Heart right ventricle (tissue), 16 donors: ENCODE measurements at regions not wholly inside any gene's neighbourhood (a gene's known extent, or its start where the extent isn't known, plus 50 kb on each side); places are given as distances from the start of the nearest gene placed in this dataset.

Experiments used
- ATAC-seq, 8 donors: fragments of 200-7000 bp; cut with Tn5 transposase; one replicate each; pipeline ENCODE4 v1.9.1; 2020; ENCODE audit warnings: mild to moderate bottlenecking in 8 of 8, moderate library complexity in 8 of 8, moderate number of reproducible peaks in 1 of 8
- DNase-seq, 2 donors: peaks; one replicate each; pipeline ENCODE4 v3.0.0-alpha.2; 2020
- H3K27ac ChIP-seq, 10 donors: fragments of 200-600 bp; sonication (generic) in 2 of 10; one replicate each; pipeline versions ENCODE4 v1.5.0 to v1.8.0; 2020 to 2022; ENCODE audit warnings: mild to moderate bottlenecking in 3 of 10
- H3K27me3 ChIP-seq, 7 donors: fragments of 200-600 bp; one replicate each; pipeline ENCODE4 v1.8.0; 2021 to 2022; ENCODE audit warnings: mild to moderate bottlenecking in 2 of 7
- H3K36me3 ChIP-seq, 9 donors: fragments of 200-600 bp; sonication (generic) in 1 of 9; one replicate each; pipeline versions ENCODE4 v1.5.0 to v1.8.0; 2020 to 2022; ENCODE audit warnings: mild to moderate bottlenecking in 2 of 9
- H3K4me1 ChIP-seq, 9 donors: fragments of 200-600 bp; sonication (generic) in 1 of 9; one replicate each; pipeline versions ENCODE4 v1.5.0 to v1.8.0; 2020 to 2022; ENCODE audit warnings: mild to moderate bottlenecking in 4 of 9
- H3K4me3 ChIP-seq, 10 donors: fragments of 200-600 bp; sonication (generic) in 2 of 10; one replicate each; pipeline versions ENCODE4 v1.5.0 to v1.8.0; 2020 to 2022; ENCODE audit warnings: mild to moderate bottlenecking in 7 of 10, moderate library complexity in 2 of 10
- H3K9me3 ChIP-seq, 11 donors: fragments of 200-600 bp in 10 of 11; sonication (generic) in 2 of 11; one replicate each; pipeline versions ENCODE4 v1.5.0 to v1.8.0; 2013 to 2022; ENCODE audit warnings: mild to moderate bottlenecking in 2 of 11, control low read depth in 1 of 11, moderate library complexity in 1 of 11
- CTCF ChIP-seq, 9 donors: fragments of 200-600 bp; sonication (generic) in 2 of 9; IDR thresholded peaks; one replicate each; pipeline versions ENCODE4 v1.5.0 to v1.8.0; 2021 to 2022; ENCODE audit warnings: antibody characterized with exemption in 9 of 9, mild to moderate bottlenecking in 5 of 9, moderate library complexity in 1 of 9
- WGBS, 2 donors: extraction: QIAGEN DNeasy Blood & Tissue Kit; methylation state at CpG; one replicate each; pipeline ENCODE4 v1.1.7; 2013; ENCODE audit warnings: inconsistent platforms in 1 of 2; 5-methylcytosine and 5-hydroxymethylcytosine counted together
- intact Hi-C, 10 donors: fragments of 100-400 bp; cut with DNase I; formaldehyde crosslinking; loops; one replicate each; pipeline versions ENCODE4 v1.11.1 to v1.14.2; 2022
- donor health status: Arrhythmogenic right ventricular cardiomyopathy.
- donor health status: ischemic (EF 13 %, LVEDD 7.1; RV severe dilation, severe dysfunction).
- donor health status: healthy with polysubstance abuse.
- donor health status: DM: no; HTN: yes; CAD: no.
- donor health status: DM: no; HTN: no; CAD: no.
- donor health status: ischemic (EF 25% LVEDD 6.9; RV normal size, moderate dysfunction).
- donor health status: ischemic (EF 25% LVEDD 5.7; RV mildly dilated, moderate dysfunction).
- donor health status: healthy.
- donor health status: DM: yes; HTN: yes; CAD: no.
- donor health status: Ischemic cardiomyopathy.
- donor health status: ischemic (EF 35%, LVEDD 5.7; RV mildly dilated, moderate dysfunction).
- donor health status: nonischemic (EF 11% LVEDD 7.7; RV severe dilation, severe dysfunction).
- donor health status: DM: yes; HTN: yes; CAD: no.
- donor health status: PGD.
- donor health status: ischemic (EF 29% LVEDD 5.4; RV normal size, mild dysfunction).
- donor health status: nonischemic (EF 23%, LVEDD 6.1; RV moderate dilation, normal function).

GRCh38 chr2:147647816-147648215, 197.0 kb upstream of the ACVR2A start:
- no peaks in the 10 kb centered on the region for H3K9me3 ChIP-seq
- H3K36me3 ChIP-seq, result no peaks in the 10 kb centered on the region
- H3K27ac ChIP-seq, result no peak overlapping the region
- WGBS, 2 donors, result 93% methylated on average over 3 of the region's 3 CpGs
- ATAC-seq (no peak), DNase-seq (no peak)
- H3K4me1 ChIP-seq, result no peaks in the 10 kb centered on the region
- no peak overlapping the region for H3K4me3 ChIP-seq
- peaks cover 0 to 3% (median 0%) of the 10 kb centered on the region in 7 donors for H3K27me3 ChIP-seq
- intact Hi-C loops, result loop anchor here in 1 of 10 donors (5.0 kb wide), 1 partner anchor 1689 kb away; no protein-coding TSS in a partner anchor
- TF ChIP-seq CTCF (IDR thresholded peaks at IDR 0.05), result no peak

GRCh38 chr2:147646818-147647468, 197.9 kb upstream of the ACVR2A start:
- Histone ChIP-seq H3K27me3 (peaks cover 0 to under 1% (median 0%) of the 10 kb centered on the region in 7 donors), H3K9me3 (no peaks in the 10 kb centered on the region), H3K27ac (no peak overlapping the region), H3K4me1 (no peaks in the 10 kb centered on the region), H3K36me3 (no peaks in the 10 kb centered on the region), H3K4me3 (no peak overlapping the region)
- WGBS, 2 donors, result 88 to 90% methylated on average over 7 of the region's 7 CpGs
- intact Hi-C loops, result loop anchor here in 1 of 10 donors (5.0 kb wide), 1 partner anchor 1690 kb away; no protein-coding TSS in a partner anchor
- ATAC-seq (no peak), DNase-seq (no peak)
- TF ChIP-seq CTCF (IDR thresholded peaks at IDR 0.05), result no peak

GRCh38 chr2:147644491-147644890, 200.3 kb upstream of the ACVR2A start:
- intact Hi-C loops, result no loop called here
- no peak for TF ChIP-seq CTCF (IDR thresholded peaks at IDR 0.05)
- Histone ChIP-seq H3K4me1 (no peaks in the 10 kb centered on the region), H3K4me3 (no peak overlapping the region), H3K27ac (no peak overlapping the region), H3K36me3 (no peaks in the 10 kb centered on the region), H3K27me3 (peaks cover 0 to 4% (median 0%) of the 10 kb centered on the region in 7 donors), H3K9me3 (peaks cover 0 to 3% (median 0%) of the 10 kb centered on the region in 11 donors)
- ATAC-seq (no peak), DNase-seq (no peak)
- WGBS, 2 donors, result 54 to 63% methylated on average over 4 of the region's 4 CpGs

GRCh38 chr2:147642765-147643164, 202.1 kb upstream of the ACVR2A start:
- H3K27ac ChIP-seq, result no peak overlapping the region
- no peak for TF ChIP-seq CTCF (IDR thresholded peaks at IDR 0.05)
- H3K9me3 ChIP-seq, result peaks cover 0 to 3% (median 0%) of the 10 kb centered on the region in 11 donors
- peaks cover 0 to 4% (median 0%) of the 10 kb centered on the region in 7 donors for H3K27me3 ChIP-seq
- no peaks in the 10 kb centered on the region for H3K4me1 ChIP-seq
- 93 to 94% methylated on average over 3 of the region's 3 CpGs for WGBS, 2 donors
- no peak for ATAC-seq
- intact Hi-C loops, result no loop called here
- DNase-seq, result no peak
- H3K36me3 ChIP-seq, result no peaks in the 10 kb centered on the region
- no peak overlapping the region for H3K4me3 ChIP-seq
